Astrocyte of the cerebellum (primary cell): ENCODE measurements at regions not wholly inside any gene's neighbourhood (a gene's known extent, or its start where the extent isn't known, plus 50 kb on each side); places are given as distances from the start of the nearest gene placed in this dataset.
"Not testable (repeated sequence)": the region's sequence is repeated elsewhere in the genome, so short reads cannot be mapped to it uniquely, and the experiment has no call there.

Source experiments
- DNase-seq: peaks from one replicate; pipeline ENCODE4 v3.0.0-alpha.2; 2011; ENCODE audit warnings: low read depth
- H3K4me3 ChIP-seq: 2 replicates; pipeline ENCODE4 v1.5.1; 2011; ENCODE audit warnings: mild to moderate bottlenecking, low read depth, low read length, moderate library complexity
- CTCF ChIP-seq: IDR thresholded peaks from 2 replicates; pipeline ENCODE4 v1.5.1; 2012; ENCODE audit warnings: low read length, low read depth, moderate library complexity, mild to moderate bottlenecking; ENCODE audit errors: missing control alignments
- in situ Hi-C: cut with HindIII; loops from 2 replicates; pipeline ENCODE4 v1.10.0; 2017; ENCODE audit warnings: low sequenced_read_pairs

- no peak overlapping the region for H3K4me3 ChIP-seq
- no peak for TF ChIP-seq CTCF
- in situ Hi-C loops, result no loop called here
- no peak for DNase-seq
Measured at GRCh38 chr1:109846162-109846561, 64.5 kb upstream of the CSF1 start.

DNA sequence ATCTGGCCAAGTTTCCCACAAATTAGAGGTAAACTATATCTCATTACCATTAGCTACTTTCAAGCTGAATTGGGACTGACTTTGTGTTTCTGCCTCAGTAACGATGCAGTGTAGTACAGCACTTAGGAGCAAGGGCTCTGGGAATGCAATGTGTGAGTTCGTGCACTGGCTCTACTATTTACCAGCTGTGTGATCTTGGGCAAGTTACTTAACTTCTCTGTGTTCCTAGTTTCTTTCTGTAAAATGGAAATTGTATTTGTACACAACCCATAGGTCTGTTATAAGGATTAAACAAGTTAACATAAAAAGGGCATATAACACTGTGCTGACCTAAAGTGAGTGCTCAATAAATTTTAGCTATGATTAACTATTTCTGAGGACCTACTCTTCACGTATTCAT is 65.0 kb upstream of the CSF1 start:
- no peak for DNase-seq
- in situ Hi-C loops, result no loop called here
- no peak for TF ChIP-seq CTCF
- H3K4me3 ChIP-seq, result no peak overlapping the region

- no peak overlapping the region for H3K4me3 ChIP-seq
- no peak for TF ChIP-seq CTCF
- in situ Hi-C loops, result no loop called here
- DNase-seq, result no peak
Measured at GRCh38 chr1:109844609-109845008, 66.0 kb upstream of the CSF1 start.

- H3K4me3 ChIP-seq, result no peak overlapping the region
- in situ Hi-C loops, result no loop called here
- no peak for DNase-seq
- TF ChIP-seq CTCF, result no peak
Measured at GRCh38 chr1:109840011-109840629, 70.5 kb upstream of the CSF1 start.

GRCh38 chr1:109839276-109839675 is 71.4 kb upstream of the CSF1 start:
- in situ Hi-C loops, DNase-seq, H3K4me3 ChIP-seq: not testable (repeated sequence)

DNA sequence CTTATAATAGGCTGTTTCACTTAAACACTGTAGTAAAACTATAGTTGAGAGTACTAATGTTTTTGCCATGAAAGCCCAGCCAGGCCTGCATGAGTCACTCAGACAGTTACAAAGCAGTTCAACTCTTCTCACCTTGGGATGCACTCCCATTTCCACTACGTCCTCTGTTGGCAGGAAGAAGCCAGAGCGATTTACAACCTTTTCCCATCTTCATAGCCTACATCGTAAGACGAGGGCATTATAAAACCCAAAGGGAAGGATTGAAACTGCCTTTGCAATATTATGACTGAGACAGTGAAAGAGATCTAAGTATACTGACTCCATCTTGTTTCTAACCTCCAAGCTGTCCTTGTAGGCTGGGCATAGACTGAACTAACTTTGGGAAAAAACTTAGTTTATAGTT is 71.8 kb upstream of the CSF1 start:
- no peak for DNase-seq
- H3K4me3 ChIP-seq, result no peak overlapping the region
- TF ChIP-seq CTCF, result no peak
- in situ Hi-C loops, result no loop called here

- no peak overlapping the region for H3K4me3 ChIP-seq
- TF ChIP-seq CTCF, result no peak
- DNase-seq, result no peak
- in situ Hi-C loops, result no loop called here
Measured at GRCh38 chr1:109837852-109838570, 72.6 kb upstream of the CSF1 start.

DNA sequence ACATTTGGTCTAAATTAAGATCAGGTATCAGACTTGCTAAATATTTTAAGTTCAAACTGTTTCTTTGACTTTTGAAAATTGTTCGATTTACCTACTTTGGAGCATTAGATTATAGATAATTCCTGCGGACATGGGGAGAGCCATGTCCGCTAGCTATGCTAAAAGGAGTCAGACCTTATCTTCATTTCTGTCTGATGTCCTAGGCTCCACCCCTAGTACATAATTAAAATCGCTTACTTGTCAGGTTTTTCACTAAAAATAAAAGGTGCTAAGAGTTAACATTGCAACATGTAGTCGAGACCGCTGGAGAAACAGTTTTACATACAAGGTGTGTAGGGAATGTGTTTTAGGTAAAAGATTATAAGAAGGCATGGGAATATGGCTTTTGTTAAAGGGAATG is 71.9 kb upstream of the EPS8L3 start:
- H3K4me3 ChIP-seq, DNase-seq, in situ Hi-C loops: not testable (repeated sequence)
